ENCODE measurements at regions not wholly inside any gene's neighbourhood (a gene's known extent, or its start where the extent isn't known, plus 50 kb on each side); places are given as distances from the start of the nearest gene placed in this dataset.

GRCh38 chr21:22191581-22191980 lies 1193.4 kb downstream of the NCAM2 start:
- no peak for TF ChIP-seq YY1 (IDR thresholded peaks at IDR 0.05; ENCODE audit: insufficient read depth, insufficient read length)
- no peak for TF ChIP-seq ZNF274 (IDR thresholded peaks at IDR 0.05; ENCODE audit: low read depth, low read length)
- no peak for TF ChIP-seq SUZ12 (IDR thresholded peaks at IDR 0.05; ENCODE audit: extremely low read depth, insufficient read depth, insufficient read length)

All from NT2/D1 (cell line).